Adrenal gland (tissue), 9 donors: ENCODE measurements at regions not wholly inside any gene's neighbourhood (a gene's known extent, or its start where the extent isn't known, plus 50 kb on each side); places are given as distances from the start of the nearest gene placed in this dataset.

ENCODE experiments used
- DNase-seq, 7 donors: peaks; one replicate each; pipeline ENCODE4 v3.0.0-alpha.2; 2019 to 2020
- H3K27ac ChIP-seq, 5 donors: fragments of 200-600 bp; sonication (generic) in 4 of 5; 1 replicate in 3 of 5; 2 replicates in 2 of 5; pipeline versions ENCODE4 v1.5.1 to v1.8.0; 2016 to 2020; ENCODE audit warnings: mild to moderate bottlenecking in 1 of 5
- H3K27me3 ChIP-seq: fragments of 200-600 bp; 2 replicates; pipeline ENCODE4 v1.8.0; 2021
- H3K36me3 ChIP-seq, 2 donors: fragments of 200-600 bp; replicated peaks in 1 of 2; 1 replicate in 1 of 2; 2 replicates in 1 of 2; pipeline versions ENCODE4 v1.5.1 to v1.8.0; 2018 to 2022
- H3K4me1 ChIP-seq, 2 donors: fragments of 200-600 bp; replicated peaks in 1 of 2; 1 replicate in 1 of 2; 2 replicates in 1 of 2; pipeline versions ENCODE4 v1.5.1 to v1.8.0; 2018 to 2021
- H3K4me3 ChIP-seq, 4 donors: fragments of 200-600 bp; sonication (generic) in 3 of 4; one replicate each; pipeline ENCODE4 v1.5.1; 2016 to 2018
- H3K9me3 ChIP-seq, 3 donors: fragments of 200-600 bp; sonication (generic) in 1 of 3; replicated peaks in 1 of 3; 1 replicate in 2 of 3; 2 replicates in 1 of 3; pipeline versions ENCODE4 v1.5.1 to v1.8.0; 2016 to 2021
- CTCF ChIP-seq, 6 experiments: fragments of 450-650 bp in 4 of 6; fragments of 200-600 bp in 2 of 6; sonication (generic) in 1 of 6; IDR thresholded peaks; 1 replicate in 5 of 6; 2 replicates in 1 of 6; pipeline versions ENCODE4 v1.5.1 to v1.8.0; 2016 to 2021; ENCODE audit warnings: antibody characterized with exemption in 6 of 6, mild to moderate bottlenecking in 2 of 6, moderate library complexity in 1 of 6
- POLR2A ChIP-seq, 2 donors: fragments of 450-650 bp; IDR thresholded peaks; one replicate each; pipeline ENCODE4 v1.6.1; 2017; ENCODE audit warnings: antibody characterized with exemption in 2 of 2, mild to moderate bottlenecking in 2 of 2, moderate library complexity in 1 of 2
- WGBS, 4 donors: extraction: QIAGEN DNeasy Blood & Tissue Kit in 2 of 4; methylation state at CpG; one replicate each; pipeline versions ENCODE4 v1.1.5 to v1.1.7; 2013 to 2017; 5-methylcytosine and 5-hydroxymethylcytosine counted together
- intact Hi-C, 2 donors: fragments of 100-400 bp; cut with DNase I; formaldehyde crosslinking; loops; one replicate each; pipeline versions ENCODE4 v1.14.1 to v1.15.0; 2022 to 2023
- donor health status: healthy with polysubstance abuse.
- donor health status: Bipolar disorder and iron deficiency.
- donor health status: DM: yes; HTN: yes; CAD: no.
- donor health status: DM: no; HTN: no; CAD: no.
- donor health status: DM: no; HTN: no; CAD: no.

GRCh38 chr16:58923094-58923493 lies 189.0 kb upstream of the GOT2 start:
- H3K4me1 ChIP-seq = no peaks in the 10 kb centered on the region
- H3K27ac ChIP-seq = no peak overlapping the region
- H3K4me3 ChIP-seq = no peak overlapping the region
- TF ChIP-seq POLR2A (IDR thresholded peaks at IDR 0.05) (no peak), CTCF (IDR thresholded peaks at IDR 0.05) (no peak)
- no peaks in the 10 kb centered on the region for H3K27me3 ChIP-seq
- H3K9me3 ChIP-seq = no peaks in the 10 kb centered on the region
- DNase-seq = no peak
- 87 to 91% (median 88%) methylated on average over 2 of the region's 2 CpGs for WGBS, 4 donors
- no peaks in the 10 kb centered on the region for H3K36me3 ChIP-seq
- intact Hi-C loops = no loop called here

GRCh38 chr16:58913456-58913855 lies 179.3 kb upstream of the GOT2 start:
- no peak for DNase-seq
- no peaks in the 10 kb centered on the region for H3K36me3 ChIP-seq
- H3K9me3 ChIP-seq = no peaks in the 10 kb centered on the region
- intact Hi-C loops = no loop called here
- no peak overlapping the region for H3K4me3 ChIP-seq
- H3K27me3 ChIP-seq = no peaks in the 10 kb centered on the region
- H3K4me1 ChIP-seq = no peaks in the 10 kb centered on the region
- 79 to 95% (median 90%) methylated on average over 4 of the region's 4 CpGs; no CpG with 5 or more reads in 1 of the 4 donors for WGBS, 4 donors
- H3K27ac ChIP-seq = no peak overlapping the region
- no peak for TF ChIP-seq POLR2A (IDR thresholded peaks at IDR 0.05)
- TF ChIP-seq CTCF (IDR thresholded peaks at IDR 0.05) = no peak

GRCh38 chr16:58912571-58912970 lies 178.5 kb upstream of the GOT2 start:
- Histone ChIP-seq H3K4me1 (no peaks in the 10 kb centered on the region), H3K36me3 (no peaks in the 10 kb centered on the region), H3K4me3 (no peak overlapping the region), H3K9me3 (no peaks in the 10 kb centered on the region), H3K27ac (no peak overlapping the region), H3K27me3 (no peaks in the 10 kb centered on the region)
- intact Hi-C loops = no loop called here
- TF ChIP-seq CTCF (IDR thresholded peaks at IDR 0.05) = no peak
- TF ChIP-seq POLR2A (IDR thresholded peaks at IDR 0.05) = no peak
- no peak for DNase-seq

- intact Hi-C loops = no loop called here
- TF ChIP-seq POLR2A (IDR thresholded peaks at IDR 0.05) (no peak), CTCF (IDR thresholded peaks at IDR 0.05) (no peak)
- Histone ChIP-seq H3K36me3 (no peaks in the 10 kb centered on the region), H3K27ac (no peak overlapping the region), H3K4me3 (no peak overlapping the region), H3K27me3 (no peaks in the 10 kb centered on the region), H3K9me3 (no peaks in the 10 kb centered on the region), H3K4me1 (no peaks in the 10 kb centered on the region)
- 58 to 78% (median 68%) methylated on average over 8 of the region's 8 CpGs for WGBS, 4 donors
- DNase-seq = no peak
Observed at GRCh38 chr16:58906981-58907715, 173.0 kb upstream of the GOT2 start.
